Neural cell (in vitro differentiated cells): ENCODE measurements at regions not wholly inside any gene's neighbourhood (a gene's known extent, or its start where the extent isn't known, plus 50 kb on each side); places are given as distances from the start of the nearest gene placed in this dataset.
A peak's percentile ranks its signal among the peaks of the same experiment; 100 is the strongest.

Experiments used
- H2AFZ ChIP-seq: fragments of 200-600, 300-800 bp; sonication (generic), shearing (Covaris generic); 2 replicates; pipeline ENCODE4 v1.6.0; 2014; ENCODE audit warnings: low read depth, mild to moderate bottlenecking, antibody characterized with exemption, low read length, moderate library complexity
- H3F3A ChIP-seq: fragments of 200-600 bp; shearing (Covaris generic); 2 replicates; pipeline ENCODE4 v1.6.1; 2016; ENCODE audit warnings: mild to moderate bottlenecking, moderate library complexity, mixed read lengths, antibody characterized with exemption, low read length; ENCODE audit not compliant: insufficient read depth, poor library complexity, severe bottlenecking
- H3K27ac ChIP-seq: fragments of 200-600, 300-800 bp; sonication (generic), shearing (Covaris generic); 2 replicates; pipeline ENCODE4 v1.5.1; 2014; ENCODE audit warnings: mild to moderate bottlenecking, low read length, moderate library complexity
- H3K27me3 ChIP-seq: fragments of 300-800, 200-600 bp; sonication (generic), shearing (Covaris generic); 2 replicates; pipeline ENCODE4 v1.6.0; 2014; ENCODE audit warnings: mild to moderate bottlenecking, low read depth, low read length, moderate library complexity; ENCODE audit not compliant: insufficient read depth
- H3K36me3 ChIP-seq: fragments of 300-800, 200-600 bp; sonication (generic), shearing (Covaris generic); 2 replicates; pipeline ENCODE4 v1.5.1; 2014; ENCODE audit warnings: mild to moderate bottlenecking, antibody characterized with exemption, low read length, moderate library complexity; ENCODE audit not compliant: insufficient read depth
- H3K4me2 ChIP-seq: fragments of 300-800, 200-600 bp; sonication (generic), shearing (Covaris generic); 2 replicates; pipeline ENCODE4 v1.6.0; 2014; ENCODE audit warnings: mild to moderate bottlenecking, low read length
- H3K4me3 ChIP-seq: fragments of 300-800, 200-600 bp; sonication (generic), shearing (Covaris generic); 2 replicates; pipeline ENCODE4 v1.5.1; 2014; ENCODE audit warnings: mild to moderate bottlenecking, low read length, moderate library complexity
- H3K79me2 ChIP-seq: fragments of 200-600 bp; shearing (Covaris generic); replicated peaks from 2 replicates; pipeline ENCODE4 v1.6.0; 2014; ENCODE audit warnings: mild to moderate bottlenecking, low read length, moderate library complexity; ENCODE audit not compliant: insufficient read depth
- H3K9ac ChIP-seq: fragments of 300-800, 200-600 bp; sonication (generic), shearing (Covaris generic); 2 replicates; pipeline ENCODE4 v1.6.1; 2016; ENCODE audit warnings: mild to moderate bottlenecking, low read length, mixed read lengths
- H3K9me2 ChIP-seq: fragments of 200-600 bp; shearing (Covaris generic); 2 replicates; pipeline ENCODE4 v1.6.1; 2016; ENCODE audit warnings: mild to moderate bottlenecking, low read length, mixed read lengths; ENCODE audit not compliant: insufficient read depth
- H3K9me3 ChIP-seq: fragments of 200-600, 300-800 bp; sonication (generic), shearing (Covaris generic); 2 replicates; pipeline ENCODE4 v1.6.1; 2016; ENCODE audit warnings: mild to moderate bottlenecking, mixed run types, low read length, moderate library complexity, mixed read lengths
- H4K20me1 ChIP-seq: fragments of 200-600 bp; shearing (Covaris generic); 2 replicates; pipeline ENCODE4 v1.6.1; 2016; ENCODE audit warnings: mild to moderate bottlenecking, mixed run types; ENCODE audit not compliant: insufficient read depth
- CTCF ChIP-seq: fragments of 450-650 bp; IDR thresholded peaks from 2 replicates; pipeline ENCODE4 v1.5.1; 2014; ENCODE audit warnings: antibody characterized with exemption, mild to moderate bottlenecking, moderate library complexity; ENCODE audit not compliant: poor library complexity, severe bottlenecking
- EP300 ChIP-seq: fragments of 450-650 bp; conservative IDR thresholded peaks from 2 replicates; pipeline ENCODE4 v1.6.1; 2014; ENCODE audit warnings: antibody characterized with exemption, mild to moderate bottlenecking, moderate library complexity; ENCODE audit not compliant: poor library complexity, severe bottlenecking
- EZH2 ChIP-seq: fragments of 200-600, 300-800 bp; shearing (Covaris generic), sonication (generic); IDR thresholded peaks from 2 replicates; pipeline ENCODE4 v1.6.1; 2014; ENCODE audit warnings: antibody characterized with exemption, low read length, borderline replicate concordance, mild to moderate bottlenecking; ENCODE audit not compliant: insufficient read depth, poor library complexity, severe bottlenecking
- MXI1 ChIP-seq: fragments of 450-650 bp; conservative IDR thresholded peaks from 2 replicates; pipeline ENCODE4 v1.6.1; 2014; ENCODE audit warnings: antibody characterized with exemption, mild to moderate bottlenecking; ENCODE audit not compliant: poor library complexity, severe bottlenecking
- POLR2AphosphoS5 ChIP-seq: IDR thresholded peaks from 2 replicates; pipeline ENCODE4 v1.6.1; 2012
- RAD21 ChIP-seq: fragments of 450-650 bp; conservative IDR thresholded peaks from 2 replicates; pipeline ENCODE4 v1.6.1; 2014; ENCODE audit warnings: antibody characterized with exemption, mild to moderate bottlenecking, moderate library complexity
- REST ChIP-seq: IDR thresholded peaks from 2 replicates; pipeline ENCODE4 v1.6.1; 2012; ENCODE audit warnings: borderline replicate concordance
- SMC3 ChIP-seq: fragments of 450-650 bp; conservative IDR thresholded peaks from 2 replicates; pipeline ENCODE4 v1.6.1; 2014; ENCODE audit warnings: antibody characterized with exemption, mild to moderate bottlenecking, moderate library complexity; ENCODE audit not compliant: poor library complexity
- TAF1 ChIP-seq: IDR thresholded peaks from 2 replicates; pipeline ENCODE4 v1.6.1; 2012; ENCODE audit warnings: low read depth

DNA sequence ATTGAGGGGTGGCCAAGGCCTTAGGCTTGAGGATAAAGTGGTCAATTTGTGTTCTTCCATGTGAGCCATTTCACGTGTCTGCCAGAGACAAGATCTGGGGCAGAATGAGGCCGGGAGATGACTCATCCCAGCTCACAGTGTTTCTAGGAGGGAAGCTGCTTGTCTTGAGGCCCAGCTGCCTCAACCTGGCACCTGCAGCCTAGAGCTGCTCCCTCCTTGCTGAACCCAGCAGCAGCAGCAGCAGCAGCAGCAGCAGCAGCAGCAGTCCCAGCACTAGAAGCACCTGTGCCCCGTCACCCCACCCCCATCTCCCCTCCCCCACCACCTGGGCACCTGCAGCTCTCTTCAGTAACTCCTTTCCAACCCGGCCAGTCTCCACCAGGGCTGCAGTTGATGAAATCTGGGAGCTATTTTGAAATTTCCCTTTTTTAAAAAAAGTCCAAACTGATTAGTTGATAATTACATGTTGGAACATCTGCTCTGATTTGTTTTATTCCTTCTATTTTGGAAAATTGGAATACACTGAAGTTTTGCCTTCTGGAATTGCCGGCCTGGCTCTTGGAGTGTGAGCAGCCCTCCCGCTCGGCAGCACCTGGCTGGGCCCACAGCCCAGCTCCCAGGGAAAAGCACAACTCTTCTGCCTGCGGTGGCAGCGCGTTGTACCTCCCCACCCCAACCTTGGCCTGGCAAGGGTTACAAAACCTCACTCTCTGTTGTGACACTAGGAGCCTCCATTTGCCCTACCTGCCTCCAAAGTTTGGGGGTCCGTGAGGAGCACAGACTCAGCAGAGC is 143.5 kb downstream of the NXPE2 start:
- Histone ChIP-seq H3K36me3 (no peaks in the 10 kb centered on the region), H3K4me2 (no peak overlapping the region), H3K9ac (no peak overlapping the region), H2AFZ (no peak overlapping the region), H3F3A (no peaks in the 10 kb centered on the region), H3K9me2 (no peaks in the 10 kb centered on the region), H3K9me3 (no peaks in the 10 kb centered on the region), H3K27me3 (peaks cover 5% of the 10 kb centered on the region), H3K4me3 (no peak overlapping the region), H4K20me1 (no peaks in the 10 kb centered on the region), H3K27ac (peak overlapping the region; percentile 16), H3K79me2 (no peaks in the 10 kb centered on the region)
- TF ChIP-seq TAF1: no peak
- TF ChIP-seq EZH2: no peak
- no peak for TF ChIP-seq SMC3
- TF ChIP-seq MXI1: no peak
- TF ChIP-seq POLR2AphosphoS5: no peak
- no peak for TF ChIP-seq CTCF
- no peak for TF ChIP-seq EP300
- TF ChIP-seq RAD21: no peak
- TF ChIP-seq REST: no peak

GRCh38 chr11:114826910-114827442 is 148.6 kb downstream of the NXPE2 start:
- no peaks in the 10 kb centered on the region for H3K27me3 ChIP-seq
- H3K4me3 ChIP-seq: no peak overlapping the region
- no peaks in the 10 kb centered on the region for H3K36me3 ChIP-seq
- no peaks in the 10 kb centered on the region for H3K9me2 ChIP-seq
- H3F3A ChIP-seq: no peaks in the 10 kb centered on the region
- no peaks in the 10 kb centered on the region for H4K20me1 ChIP-seq
- no peak overlapping the region for H2AFZ ChIP-seq
- TF ChIP-seq EP300 (no peak), RAD21 (no peak), CTCF (no peak), POLR2AphosphoS5 (no peak), TAF1 (no peak), REST (no peak)
- no peaks in the 10 kb centered on the region for H3K79me2 ChIP-seq
- no peak overlapping the region for H3K4me2 ChIP-seq
- no peaks in the 10 kb centered on the region for H3K9me3 ChIP-seq
- no peak overlapping the region for H3K27ac ChIP-seq
- H3K9ac ChIP-seq: no peak overlapping the region
